ENCODE measurements at regions not wholly inside any gene's neighbourhood (a gene's known extent, or its start where the extent isn't known, plus 50 kb on each side); places are given as distances from the start of the nearest gene placed in this dataset.

DNA sequence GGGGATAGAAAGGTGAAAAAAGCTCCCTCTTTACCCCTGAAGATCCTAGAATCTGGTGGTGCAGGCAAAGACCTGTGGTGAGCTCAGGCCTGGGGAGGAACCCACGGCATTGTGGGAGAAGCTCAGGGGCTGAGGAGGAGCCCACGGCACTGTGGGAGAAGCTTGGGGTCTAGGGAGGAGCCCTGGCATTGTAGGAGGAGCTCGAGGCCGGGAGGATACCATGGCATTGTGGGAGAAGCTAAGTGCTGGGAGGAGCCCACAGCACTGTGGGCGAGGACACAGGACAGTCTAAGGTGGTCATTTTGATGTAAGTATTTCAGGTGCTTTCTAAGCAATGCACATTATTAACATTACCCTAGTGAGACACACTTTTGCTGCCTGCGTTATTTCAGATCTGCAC is 179.7 kb downstream of the HSD17B3 start:
- WGBS, result 72% methylated on average over 6 of the region's 6 CpGs
- TF ChIP-seq EP300 (IDR thresholded peaks at IDR 0.05) (no peak), POLR2A (IDR thresholded peaks at IDR 0.05; ENCODE audit: low read depth) (no peak), POLR2AphosphoS5 (IDR thresholded peaks at IDR 0.05) (no peak), CTCF (IDR thresholded peaks at IDR 0.05) (no peak)
- intact Hi-C loops (cut with DNase I), result no loop called here
- no peak overlapping the region for H3K4me3 ChIP-seq
- H3K36me3 ChIP-seq, result no peaks in the 10 kb centered on the region
- peak overlapping the region in 2 of 4 donors; percentile 18 to 33 for H3K27ac ChIP-seq (replicated peaks in 1 of 4)
- no peak for DNase-seq (ENCODE audit: extremely low spot score)
- H3K4me1 ChIP-seq, result peaks cover 6 to 17% (median 13%) of the 10 kb centered on the region in 4 donors
- no peaks in the 10 kb centered on the region for H3K27me3 ChIP-seq
- H3K9me3 ChIP-seq, result peaks cover 0 to 4% (median 0%) of the 10 kb centered on the region in 4 donors

DNA sequence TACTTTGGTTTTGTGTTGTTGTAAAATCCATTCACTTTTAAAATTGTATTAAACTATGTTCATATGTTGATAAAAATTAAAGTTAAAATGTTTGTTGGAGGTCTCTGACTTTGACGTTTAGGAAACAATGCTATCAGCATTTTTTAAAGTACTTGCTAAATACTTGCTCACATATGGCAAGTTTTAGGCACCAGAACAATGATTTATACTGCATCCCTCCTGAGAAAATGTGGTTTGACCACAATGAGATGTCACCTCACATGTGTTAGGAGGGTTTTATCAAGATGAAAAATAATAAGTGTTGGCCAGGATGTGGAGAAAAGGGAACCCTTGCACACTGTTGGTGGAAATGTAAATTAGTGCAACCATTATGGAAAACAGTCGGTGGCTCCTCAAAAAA is 180.8 kb downstream of the HSD17B3 start:
- Histone ChIP-seq H3K27ac (replicated peaks in 1 of 4) (no peak overlapping the region), H3K4me3 (no peak overlapping the region), H3K36me3 (no peaks in the 10 kb centered on the region), H3K4me1 (peaks cover 6 to 25% (median 23%) of the 10 kb centered on the region in 4 donors), H3K9me3 (peaks cover 0 to 4% (median 0%) of the 10 kb centered on the region in 4 donors), H3K27me3 (no peaks in the 10 kb centered on the region)
- no peak for DNase-seq (ENCODE audit: extremely low spot score)
- WGBS, result 54% methylated on average over 2 of the region's 2 CpGs
- TF ChIP-seq POLR2A (IDR thresholded peaks at IDR 0.05; ENCODE audit: low read depth) (no peak), CTCF (IDR thresholded peaks at IDR 0.05) (no peak), POLR2AphosphoS5 (IDR thresholded peaks at IDR 0.05) (no peak), EP300 (IDR thresholded peaks at IDR 0.05) (no peak)
- intact Hi-C loops (cut with DNase I), result no loop called here

DNA sequence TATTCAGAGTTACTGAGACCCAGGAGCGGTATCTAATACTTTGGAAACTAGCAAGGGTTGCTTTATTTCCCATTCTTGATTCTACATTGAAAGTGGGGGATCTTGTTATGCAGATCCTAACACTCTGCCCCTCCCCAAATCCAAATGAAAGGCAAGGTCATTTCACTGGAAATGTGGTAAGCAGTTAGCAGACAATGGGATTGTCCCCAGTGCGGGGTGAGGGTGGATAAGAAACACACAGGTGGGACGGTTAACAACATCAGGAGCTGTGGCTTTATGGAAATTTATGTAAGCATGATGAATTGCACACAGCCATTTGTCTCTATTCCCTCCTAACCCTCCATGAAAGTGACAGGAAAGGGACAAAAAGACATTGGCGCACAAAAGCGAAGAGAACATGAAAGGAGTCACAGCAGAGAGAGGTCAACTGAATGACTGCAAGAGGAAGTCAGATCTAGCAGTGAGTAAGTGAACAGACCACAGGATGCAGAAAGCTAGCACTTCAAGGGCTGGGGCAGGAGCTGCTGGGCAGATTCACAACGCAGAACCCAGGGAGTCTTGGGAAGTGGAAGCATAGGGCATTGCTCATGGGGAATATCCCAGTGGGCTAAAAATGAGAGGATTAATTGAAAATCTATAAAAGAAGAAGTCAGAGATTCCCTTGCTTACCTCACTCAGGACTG is 184.4 kb downstream of the HSD17B3 start:
- Histone ChIP-seq H3K36me3 (no peaks in the 10 kb centered on the region), H3K4me3 (no peak overlapping the region), H3K9me3 (peaks cover 0 to 4% (median 0%) of the 10 kb centered on the region in 4 donors), H3K27ac (replicated peaks in 1 of 4) (no peak overlapping the region), H3K4me1 (peaks cover 4 to 28% (median 24%) of the 10 kb centered on the region in 4 donors), H3K27me3 (no peaks in the 10 kb centered on the region)
- intact Hi-C loops (cut with DNase I), result no loop called here
- 87% methylated on average over 6 of the region's 6 CpGs for WGBS
- DNase-seq (ENCODE audit: extremely low spot score), result no peak
- TF ChIP-seq POLR2AphosphoS5 (IDR thresholded peaks at IDR 0.05), result no peak
- no peak for TF ChIP-seq POLR2A (IDR thresholded peaks at IDR 0.05; ENCODE audit: low read depth)
- no peak for TF ChIP-seq CTCF (IDR thresholded peaks at IDR 0.05)
- TF ChIP-seq EP300 (IDR thresholded peaks at IDR 0.05), result no peak

DNA sequence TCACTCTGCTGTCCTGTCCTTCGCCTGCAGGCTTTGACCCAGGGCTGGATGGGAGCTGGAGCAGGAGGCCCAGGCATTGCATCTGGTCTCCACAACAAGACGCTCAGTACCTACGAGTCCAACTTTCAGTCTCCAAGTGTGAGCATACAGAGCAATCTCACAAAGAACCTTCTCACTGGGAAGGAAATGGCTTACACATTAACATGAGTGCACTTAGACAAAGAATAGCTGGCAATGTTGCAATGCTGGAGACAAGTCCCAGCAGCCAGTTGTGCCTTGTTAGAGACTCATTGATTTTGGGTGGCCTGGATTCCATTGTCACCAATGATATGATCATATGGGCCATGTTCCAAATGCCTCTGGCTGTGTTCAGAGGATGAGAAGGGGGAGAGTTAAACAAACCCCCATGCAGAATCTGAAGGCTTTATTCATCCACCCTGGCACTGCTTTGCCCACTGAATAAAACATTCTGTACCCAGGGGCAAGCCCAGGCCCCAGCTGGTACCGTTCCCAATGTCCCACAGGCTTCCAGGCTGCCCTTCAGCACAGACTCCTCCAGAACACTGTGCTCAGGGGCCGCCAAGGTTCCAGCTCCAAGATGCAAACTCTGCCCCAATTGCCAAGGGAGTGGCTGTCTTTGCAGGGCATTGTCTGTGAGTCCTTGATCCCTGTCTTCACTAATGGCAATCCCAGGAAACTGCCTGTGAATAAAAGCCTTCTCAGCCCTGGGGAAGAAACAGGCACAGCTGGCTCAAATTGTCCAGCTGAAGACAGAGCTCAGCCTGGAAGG is 185.5 kb downstream of the HSD17B3 start:
- Histone ChIP-seq H3K36me3 (no peaks in the 10 kb centered on the region), H3K9me3 (peaks cover 0 to 4% (median 0%) of the 10 kb centered on the region in 4 donors), H3K4me3 (no peak overlapping the region), H3K27ac (replicated peaks in 1 of 4) (peak overlapping the region; percentile 7 to 64 (median 42)), H3K27me3 (no peaks in the 10 kb centered on the region), H3K4me1 (peaks cover 0 to 21% (median 18%) of the 10 kb centered on the region in 4 donors)
- intact Hi-C loops (cut with DNase I), result no loop called here
- no peak for DNase-seq (ENCODE audit: extremely low spot score)
- no peak for TF ChIP-seq CTCF (IDR thresholded peaks at IDR 0.05)
- TF ChIP-seq POLR2AphosphoS5 (IDR thresholded peaks at IDR 0.05), result peak in 1 of 2 donors; percentile 56
- 77% methylated on average over 4 of the region's 5 CpGs for WGBS

Data from esophagus muscularis mucosa (tissue), 4 donors.